ENCODE measurements at regions not wholly inside any gene's neighbourhood (a gene's known extent, or its start where the extent isn't known, plus 50 kb on each side); places are given as distances from the start of the nearest gene placed in this dataset.

DNA sequence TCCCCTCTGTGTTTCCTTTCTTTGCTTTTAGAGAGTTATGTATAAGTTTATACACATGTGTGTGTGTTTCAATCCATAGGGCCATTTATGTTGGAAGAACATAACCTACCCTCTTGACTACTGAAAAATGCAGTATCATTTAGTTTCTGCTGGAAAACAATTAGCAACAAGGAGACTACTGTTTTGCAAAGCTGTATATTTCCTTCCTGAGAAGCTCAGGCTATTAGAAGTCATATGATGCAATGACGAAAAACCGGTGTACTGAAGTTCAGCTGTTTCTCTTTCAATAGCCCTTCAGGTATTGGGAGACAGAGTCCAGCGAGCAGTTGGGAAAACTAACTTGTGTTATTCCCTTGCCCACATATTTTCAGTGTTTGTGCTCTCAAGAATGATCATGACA lies 447.7 kb upstream of the GYPC start:
- Histone ChIP-seq H3K4me1 (ENCODE audit: low read length) (no peaks in the 10 kb centered on the region), H2AFZ (ENCODE audit: low read length) (no peak overlapping the region), H3K79me2 (ENCODE audit: low read length) (no peaks in the 10 kb centered on the region), H3K4me2 (ENCODE audit: low read depth, low read length) (no peak overlapping the region), H3F3A (ENCODE audit: insufficient read depth, low read length) (no peaks in the 10 kb centered on the region), H3K36me3 (replicated peaks; ENCODE audit: insufficient read depth, low read length) (no peaks in the 10 kb centered on the region), H3K9ac (ENCODE audit: low read length) (no peak overlapping the region), H3K4me3 (ENCODE audit: low read length) (no peak overlapping the region), H4K20me1 (ENCODE audit: insufficient read depth, low read length) (no peaks in the 10 kb centered on the region), H3K9me3 (replicated peaks; ENCODE audit: insufficient read depth, low read length) (no peaks in the 10 kb centered on the region), H3K27ac (ENCODE audit: low read length) (no peak overlapping the region), H3K9me2 (replicated peaks; ENCODE audit: insufficient read depth, low read length) (no peaks in the 10 kb centered on the region), H3K27me3 (replicated peaks; ENCODE audit: insufficient read depth, low read length) (no peaks in the 10 kb centered on the region)
- DNase-seq: no peak
- no peak for TF ChIP-seq EZH2phosphoT487 (IDR thresholded peaks at IDR 0.05; ENCODE audit: low read length)
- TF ChIP-seq, protein P1, sequence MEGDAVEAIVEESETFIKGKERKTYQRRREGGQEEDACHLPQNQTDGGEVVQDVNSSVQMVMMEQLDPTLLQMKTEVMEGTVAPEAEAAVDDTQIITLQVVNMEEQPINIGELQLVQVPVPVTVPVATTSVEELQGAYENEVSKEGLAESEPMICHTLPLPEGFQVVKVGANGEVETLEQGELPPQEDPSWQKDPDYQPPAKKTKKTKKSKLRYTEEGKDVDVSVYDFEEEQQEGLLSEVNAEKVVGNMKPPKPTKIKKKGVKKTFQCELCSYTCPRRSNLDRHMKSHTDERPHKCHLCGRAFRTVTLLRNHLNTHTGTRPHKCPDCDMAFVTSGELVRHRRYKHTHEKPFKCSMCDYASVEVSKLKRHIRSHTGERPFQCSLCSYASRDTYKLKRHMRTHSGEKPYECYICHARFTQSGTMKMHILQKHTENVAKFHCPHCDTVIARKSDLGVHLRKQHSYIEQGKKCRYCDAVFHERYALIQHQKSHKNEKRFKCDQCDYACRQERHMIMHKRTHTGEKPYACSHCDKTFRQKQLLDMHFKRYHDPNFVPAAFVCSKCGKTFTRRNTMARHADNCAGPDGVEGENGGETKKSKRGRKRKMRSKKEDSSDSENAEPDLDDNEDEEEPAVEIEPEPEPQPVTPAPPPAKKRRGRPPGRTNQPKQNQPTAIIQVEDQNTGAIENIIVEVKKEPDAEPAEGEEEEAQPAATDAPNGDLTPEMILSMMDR (IDR thresholded peaks at IDR 0.05; ENCODE audit: low read length): no peak
- TF ChIP-seq EZH2 (optimal IDR thresholded peaks at IDR 0.05; ENCODE audit: low read depth, low read length): no peak

DNA sequence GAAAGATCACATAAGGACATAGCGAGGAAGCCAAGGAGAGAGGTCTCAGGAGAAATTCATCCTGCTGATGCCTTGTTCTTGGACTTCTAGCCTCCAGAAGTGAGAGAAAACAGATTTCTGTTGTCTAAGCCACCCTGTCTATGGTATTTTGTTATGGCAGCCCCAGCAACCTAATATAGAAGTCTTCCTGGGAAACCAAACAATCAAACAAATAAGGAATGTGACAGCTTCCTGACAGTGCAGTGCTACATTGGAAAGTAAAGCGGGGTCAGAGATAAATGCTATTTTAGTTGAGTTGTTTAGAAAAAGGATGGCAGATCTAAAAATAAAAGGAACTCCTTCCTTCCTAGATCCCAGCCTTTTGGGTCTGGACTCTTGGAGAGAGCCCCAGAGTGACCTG lies 443.2 kb upstream of the GYPC start:
- H3K4me1 ChIP-seq (ENCODE audit: low read length): no peaks in the 10 kb centered on the region

DNA sequence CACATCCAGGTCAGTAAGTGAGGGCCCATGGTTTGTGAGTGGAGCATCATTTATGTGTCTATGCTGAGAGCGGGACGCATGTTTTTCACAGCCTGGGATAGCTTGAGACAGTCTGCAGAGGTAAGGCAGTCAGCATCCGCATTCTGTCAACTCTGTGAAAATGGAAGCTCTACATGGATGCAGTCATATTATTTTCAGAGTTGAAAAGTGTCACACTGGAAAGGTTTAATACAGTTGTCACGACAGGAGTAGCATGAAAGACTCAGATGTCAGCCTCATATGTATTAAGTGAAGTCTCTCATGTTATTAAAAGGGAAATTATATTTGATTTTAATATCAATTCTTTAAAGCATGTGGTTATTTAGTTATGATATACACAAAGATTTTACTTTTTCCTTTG lies 436.9 kb upstream of the GYPC start:
- TF ChIP-seq EZH2phosphoT487 (IDR thresholded peaks at IDR 0.05; ENCODE audit: low read length) (no peak), EZH2 (optimal IDR thresholded peaks at IDR 0.05; ENCODE audit: low read depth, low read length) (no peak)
- TF ChIP-seq, protein P1 (IDR thresholded peaks at IDR 0.05; ENCODE audit: low read length): no peak
- H3K79me2 ChIP-seq (ENCODE audit: low read length): no peaks in the 10 kb centered on the region
- no peaks in the 10 kb centered on the region for H4K20me1 ChIP-seq (ENCODE audit: insufficient read depth, low read length)
- no peaks in the 10 kb centered on the region for H3K9me2 ChIP-seq (replicated peaks; ENCODE audit: insufficient read depth, low read length)
- no peak for DNase-seq
- H3K9me3 ChIP-seq (replicated peaks; ENCODE audit: insufficient read depth, low read length): no peaks in the 10 kb centered on the region
- H3K4me3 ChIP-seq (ENCODE audit: low read length): no peak overlapping the region
- no peak overlapping the region for H3K27ac ChIP-seq (ENCODE audit: low read length)
- H3K36me3 ChIP-seq (replicated peaks; ENCODE audit: insufficient read depth, low read length): no peaks in the 10 kb centered on the region
- H3F3A ChIP-seq (ENCODE audit: insufficient read depth, low read length): no peaks in the 10 kb centered on the region
- H2AFZ ChIP-seq (ENCODE audit: low read length): no peak overlapping the region
- no peaks in the 10 kb centered on the region for H3K27me3 ChIP-seq (replicated peaks; ENCODE audit: insufficient read depth, low read length)
- no peaks in the 10 kb centered on the region for H3K4me1 ChIP-seq (ENCODE audit: low read length)
- H3K4me2 ChIP-seq (ENCODE audit: low read depth, low read length): no peak overlapping the region
- H3K9ac ChIP-seq (ENCODE audit: low read length): no peak overlapping the region

More for the DNA sequence above, 443.2 kb upstream of the GYPC start:
- Histone ChIP-seq H3F3A (ENCODE audit: insufficient read depth, low read length) (no peaks in the 10 kb centered on the region), H3K27ac (ENCODE audit: low read length) (no peak overlapping the region), H3K9ac (ENCODE audit: low read length) (no peak overlapping the region), H4K20me1 (ENCODE audit: insufficient read depth, low read length) (no peaks in the 10 kb centered on the region), H3K79me2 (ENCODE audit: low read length) (no peaks in the 10 kb centered on the region), H3K9me3 (replicated peaks; ENCODE audit: insufficient read depth, low read length) (no peaks in the 10 kb centered on the region), H2AFZ (ENCODE audit: low read length) (no peak overlapping the region), H3K27me3 (replicated peaks; ENCODE audit: insufficient read depth, low read length) (no peaks in the 10 kb centered on the region), H3K36me3 (replicated peaks; ENCODE audit: insufficient read depth, low read length) (no peaks in the 10 kb centered on the region), H3K4me2 (ENCODE audit: low read depth, low read length) (no peak overlapping the region), H3K9me2 (replicated peaks; ENCODE audit: insufficient read depth, low read length) (no peaks in the 10 kb centered on the region), H3K4me3 (ENCODE audit: low read length) (no peak overlapping the region)
- TF ChIP-seq EZH2 (optimal IDR thresholded peaks at IDR 0.05; ENCODE audit: low read depth, low read length) (no peak), EZH2phosphoT487 (IDR thresholded peaks at IDR 0.05; ENCODE audit: low read length) (no peak)
- TF ChIP-seq, protein P1 (IDR thresholded peaks at IDR 0.05; ENCODE audit: low read length): no peak
- DNase-seq: no peak
